ENCODE measurements at regions not wholly inside any gene's neighbourhood (a gene's known extent, or its start where the extent isn't known, plus 50 kb on each side); places are given as distances from the start of the nearest gene placed in this dataset.
A peak's percentile ranks its signal among the peaks of the same experiment; 100 is the strongest.

- Histone ChIP-seq H3K27ac (no peak overlapping the region), H3K36me3 (no peaks in the 10 kb centered on the region), H3K4me3 (no peak overlapping the region), H3K4me1 (no peaks in the 10 kb centered on the region), H3K27me3 (no peaks in the 10 kb centered on the region), H3K9me3 (no peaks in the 10 kb centered on the region)
- no peak for TF ChIP-seq POLR2AphosphoS5 (IDR thresholded peaks at IDR 0.05)
- TF ChIP-seq POLR2A (IDR thresholded peaks at IDR 0.05): no peak
- no peak for TF ChIP-seq EP300 (IDR thresholded peaks at IDR 0.05)
- TF ChIP-seq CTCF (IDR thresholded peaks at IDR 0.05): no peak
- WGBS, 2 donors: 90 to 94% methylated on average over 15 of the region's 15 CpGs
- intact Hi-C loops (cut with DNase I): no loop called here
- DNase-seq: peak; percentile 59
These were observed 285.9 kb downstream of the BRD1 start for GRCh38 chr22:49541693-49542230.

- intact Hi-C loops (cut with DNase I): no loop called here
- WGBS, 2 donors: 94 to 97% methylated on average over 59 of the region's 59 CpGs
- no peaks in the 10 kb centered on the region for H3K9me3 ChIP-seq
- H3K36me3 ChIP-seq: no peaks in the 10 kb centered on the region
- no peak for TF ChIP-seq POLR2A (IDR thresholded peaks at IDR 0.05)
- TF ChIP-seq CTCF (IDR thresholded peaks at IDR 0.05): no peak
- TF ChIP-seq POLR2AphosphoS5 (IDR thresholded peaks at IDR 0.05): no peak
- TF ChIP-seq EP300 (IDR thresholded peaks at IDR 0.05): no peak
- no peak overlapping the region for H3K4me3 ChIP-seq
- H3K4me1 ChIP-seq: no peaks in the 10 kb centered on the region
- H3K27me3 ChIP-seq: peaks cover 0 to 3% (median 0%) of the 10 kb centered on the region in 3 donors
- peak; percentile 38 for DNase-seq
- no peak overlapping the region for H3K27ac ChIP-seq
These were observed 286.6 kb downstream of the BRD1 start for GRCh38 chr22:49540913-49541692.

GRCh38 chr22:49540084-49540912 lies 287.4 kb downstream of the BRD1 start:
- H3K4me3 ChIP-seq: no peak overlapping the region
- H3K27ac ChIP-seq: no peak overlapping the region
- DNase-seq: peak; percentile 21
- no peaks in the 10 kb centered on the region for H3K36me3 ChIP-seq
- WGBS, 2 donors: 72 to 85% methylated on average over 23 of the region's 23 CpGs
- peaks cover 0 to 3% (median 0%) of the 10 kb centered on the region in 3 donors for H3K27me3 ChIP-seq
- H3K4me1 ChIP-seq: no peaks in the 10 kb centered on the region
- no peaks in the 10 kb centered on the region for H3K9me3 ChIP-seq
- no peak for TF ChIP-seq POLR2A (IDR thresholded peaks at IDR 0.05)
- TF ChIP-seq EP300 (IDR thresholded peaks at IDR 0.05): no peak
- intact Hi-C loops (cut with DNase I): no loop called here

- DNase-seq: peak; percentile 21
- H3K9me3 ChIP-seq: no peaks in the 10 kb centered on the region
- intact Hi-C loops (cut with DNase I): no loop called here
- no peaks in the 10 kb centered on the region for H3K36me3 ChIP-seq
- TF ChIP-seq POLR2A (IDR thresholded peaks at IDR 0.05): no peak
- 79 to 91% methylated on average over 6 of the region's 6 CpGs for WGBS, 2 donors
- no peak overlapping the region for H3K27ac ChIP-seq
- peaks cover 0 to 13% (median 0%) of the 10 kb centered on the region in 3 donors for H3K27me3 ChIP-seq
- no peak overlapping the region for H3K4me3 ChIP-seq
- H3K4me1 ChIP-seq: no peaks in the 10 kb centered on the region
These were observed 289.7 kb downstream of the BRD1 start for GRCh38 chr22:49538006-49538405.

- H3K4me1 ChIP-seq: no peaks in the 10 kb centered on the region
- H3K27ac ChIP-seq: no peak overlapping the region
- no peak overlapping the region for H3K4me3 ChIP-seq
- H3K27me3 ChIP-seq: peaks cover 0 to 13% (median 0%) of the 10 kb centered on the region in 3 donors
- TF ChIP-seq POLR2A (IDR thresholded peaks at IDR 0.05) (no peak), EP300 (IDR thresholded peaks at IDR 0.05) (no peak), POLR2AphosphoS5 (IDR thresholded peaks at IDR 0.05) (no peak), CTCF (IDR thresholded peaks at IDR 0.05) (no peak)
- no peaks in the 10 kb centered on the region for H3K9me3 ChIP-seq
- H3K36me3 ChIP-seq: no peaks in the 10 kb centered on the region
- intact Hi-C loops (cut with DNase I): no loop called here
- peak; percentile 57 for DNase-seq
- 59 to 70% methylated on average over 17 of the region's 17 CpGs for WGBS, 2 donors
These were observed 291.0 kb downstream of the BRD1 start for GRCh38 chr22:49536571-49537131.
